GF-D8 (cell line): ENCODE measurements at regions not wholly inside any gene's neighbourhood (a gene's known extent, or its start where the extent isn't known, plus 50 kb on each side); places are given as distances from the start of the nearest gene placed in this dataset.
"Not testable (repeated sequence)": the region's sequence is repeated elsewhere in the genome, so short reads cannot be mapped to it uniquely, and the experiment has no call there.

Experiments used
- DNase-seq: peaks from one replicate; lab custom pipeline; 2025; lab: John Stamatoyannopoulos, UW

DNA sequence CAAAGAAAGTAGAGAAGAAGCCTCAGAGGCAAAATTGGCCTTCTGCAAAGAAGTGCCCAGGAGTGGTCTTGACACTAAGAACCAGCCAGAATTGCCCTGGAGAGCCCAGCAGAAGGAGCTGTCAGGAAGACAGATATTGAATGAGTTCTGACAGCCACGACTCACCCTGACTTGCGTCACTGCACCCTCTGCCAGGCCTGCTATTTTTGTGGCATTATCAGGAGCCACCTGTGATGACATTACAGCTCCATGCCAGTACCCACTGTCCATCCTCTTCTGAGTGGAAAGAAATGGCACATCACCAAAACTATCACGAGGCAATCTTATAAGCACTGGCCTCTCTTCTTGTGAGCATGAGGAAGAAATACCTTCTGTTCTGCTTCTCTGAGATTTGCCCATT, 67.7 kb downstream of the SMIM20 start:
- DNase-seq = no peak

DNA sequence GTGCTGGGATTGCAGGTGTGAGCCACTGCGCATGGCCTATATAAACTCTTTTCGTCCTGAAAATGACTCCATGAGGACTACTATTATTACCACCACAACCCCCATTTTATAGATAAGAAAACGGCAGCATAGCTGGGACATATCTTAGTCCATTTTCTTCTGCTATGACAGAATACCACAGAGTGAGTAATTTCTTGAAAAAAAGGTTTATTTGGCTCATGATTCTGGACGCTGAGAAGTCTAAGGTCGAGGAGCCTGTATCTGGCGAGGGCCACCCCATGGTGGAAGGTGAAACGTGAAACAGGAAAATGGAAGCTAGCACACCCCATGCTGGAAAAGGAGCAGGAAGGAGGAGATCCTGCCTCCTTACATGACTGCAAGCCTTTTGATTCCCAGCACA, 68.9 kb downstream of the SMIM20 start:
- DNase-seq = no peak

DNA sequence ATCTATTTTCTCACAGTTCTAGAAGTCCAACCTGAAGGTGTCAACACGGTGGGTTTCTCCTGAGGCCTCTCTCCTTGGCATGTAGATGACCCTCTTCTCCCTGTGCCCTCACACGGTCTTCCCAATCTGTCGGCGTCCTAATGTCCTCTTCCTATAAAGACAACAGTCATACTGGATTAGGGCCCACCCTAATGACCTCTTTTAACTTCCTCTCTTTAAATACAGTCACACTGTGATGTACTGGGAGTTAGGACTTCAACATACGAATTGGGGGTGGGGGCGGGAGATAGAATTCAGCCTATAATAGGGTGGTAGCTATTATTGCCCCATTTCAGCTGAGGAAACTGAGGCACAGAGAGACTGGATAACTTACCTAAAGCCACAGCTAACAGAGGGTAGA, 70.2 kb downstream of the SMIM20 start:
- DNase-seq = no peak

DNA sequence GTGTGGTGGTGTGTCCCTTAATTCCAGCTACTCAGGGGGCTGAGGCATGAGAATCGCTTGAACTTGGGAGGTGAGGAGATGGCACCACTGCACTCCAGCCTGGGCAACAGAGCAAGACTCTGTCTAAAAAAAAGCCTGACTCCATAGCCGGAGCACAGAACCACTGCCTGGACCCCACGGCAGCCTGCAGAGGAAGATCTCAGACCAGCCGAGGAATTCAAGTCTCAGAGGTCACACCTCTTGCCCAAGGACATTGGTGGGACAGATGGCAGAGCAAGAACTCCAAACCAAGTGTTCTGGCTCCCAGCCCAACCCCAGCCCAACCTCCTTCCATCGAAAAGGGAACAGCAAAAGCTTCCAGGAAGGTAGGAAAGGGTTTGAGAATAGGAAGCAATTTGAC, 70.8 kb downstream of the SMIM20 start:
- DNase-seq = no peak

DNA sequence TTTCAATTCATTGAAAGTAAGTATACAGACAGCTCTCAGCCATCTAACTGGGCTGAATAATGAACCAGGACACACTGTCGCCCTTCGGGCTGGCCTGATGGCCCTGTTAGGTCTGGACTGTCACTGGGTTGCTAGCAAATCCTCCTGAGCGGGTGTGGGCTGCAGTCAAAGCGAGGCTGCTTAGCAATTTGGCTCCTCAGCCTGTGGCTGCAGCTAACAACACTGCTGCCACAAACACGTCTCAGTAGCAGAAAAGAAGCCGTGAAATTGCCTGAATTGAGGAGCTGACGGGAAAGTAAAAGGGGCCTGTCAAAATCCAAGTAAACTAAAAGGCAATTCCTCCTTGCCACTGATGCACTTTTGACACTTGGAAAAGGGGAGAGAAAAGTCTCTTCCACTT, 72.8 kb downstream of the SMIM20 start:
- no peak for DNase-seq

DNA sequence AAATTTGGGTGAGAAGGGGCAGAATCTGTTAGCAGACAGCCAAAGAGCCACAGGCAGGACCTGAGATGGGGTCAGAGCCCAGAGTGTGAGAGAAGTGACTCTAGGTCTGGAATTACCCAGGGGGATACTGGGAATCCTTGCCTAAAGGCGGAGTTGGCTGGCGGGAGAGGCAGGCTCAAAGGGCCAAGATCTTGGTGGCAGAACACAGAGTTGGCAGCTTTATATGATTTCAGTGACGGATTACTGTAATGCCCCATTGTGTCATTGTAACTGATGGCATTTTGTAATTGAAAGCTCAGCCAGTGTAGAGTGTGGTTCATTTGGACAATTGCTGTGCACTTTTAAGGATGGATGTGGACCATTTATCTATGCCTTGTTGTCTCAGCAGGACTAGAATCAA, 77.3 kb downstream of the SMIM20 start:
- no peak for DNase-seq

DNA sequence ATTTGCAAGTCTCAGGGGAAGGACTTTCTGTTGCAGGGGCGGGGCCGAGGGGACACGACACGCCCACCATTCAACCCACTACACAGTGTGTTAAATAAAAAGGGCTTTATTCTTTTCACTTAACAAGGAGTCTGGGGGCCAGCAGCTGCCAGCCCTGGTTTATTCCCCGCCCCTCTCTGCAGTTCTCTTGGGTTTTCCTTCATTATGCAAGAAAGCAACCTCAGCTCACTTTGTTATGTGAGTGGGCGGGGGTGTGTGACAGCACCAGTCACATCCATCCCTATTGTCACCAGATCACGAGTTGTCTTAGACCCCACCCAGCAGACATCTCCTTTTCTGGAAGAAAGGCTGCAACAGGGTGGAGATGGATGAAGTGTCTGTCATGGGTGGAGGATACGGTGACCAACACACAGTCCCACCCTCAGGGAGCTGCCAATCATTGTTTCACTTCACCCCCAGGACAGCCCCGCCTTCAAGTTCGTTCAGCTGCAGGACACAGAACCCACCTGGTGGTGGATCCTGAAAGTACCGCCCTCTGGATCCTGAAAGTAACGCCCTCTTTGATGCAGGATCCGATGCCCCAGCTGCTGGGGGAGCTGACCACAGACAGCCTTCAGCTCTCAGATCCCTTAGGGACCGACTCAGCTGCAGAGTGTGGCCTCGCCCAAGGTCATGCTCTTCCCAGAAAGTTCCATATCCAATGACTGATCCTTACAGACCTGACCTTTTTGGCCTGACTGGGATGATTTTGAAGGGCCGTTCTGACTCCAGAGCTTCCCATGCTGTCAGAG, 79.6 kb downstream of the SMIM20 start:
- no peak for DNase-seq

DNA sequence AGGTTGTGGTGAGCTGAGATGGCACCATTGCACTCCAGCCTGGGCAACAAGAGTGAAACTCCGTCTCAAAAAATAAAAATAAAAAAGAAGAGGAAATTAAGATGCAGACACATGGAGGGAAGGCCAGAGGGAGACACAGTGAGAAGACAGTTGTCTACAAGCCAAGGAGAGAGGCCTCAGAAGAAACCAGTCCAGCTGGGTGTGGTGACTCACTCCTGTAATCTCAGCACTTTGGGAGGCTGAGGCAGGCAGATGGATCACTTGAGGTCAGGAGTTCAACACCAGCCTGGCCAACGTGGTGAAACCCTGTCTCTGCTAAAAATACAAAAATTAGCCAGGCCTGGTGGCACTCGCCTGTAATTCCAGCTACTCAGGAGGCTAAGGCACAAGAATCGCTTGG, 80.6 kb downstream of the SMIM20 start:
- DNase-seq = not testable (repeated sequence)

DNA sequence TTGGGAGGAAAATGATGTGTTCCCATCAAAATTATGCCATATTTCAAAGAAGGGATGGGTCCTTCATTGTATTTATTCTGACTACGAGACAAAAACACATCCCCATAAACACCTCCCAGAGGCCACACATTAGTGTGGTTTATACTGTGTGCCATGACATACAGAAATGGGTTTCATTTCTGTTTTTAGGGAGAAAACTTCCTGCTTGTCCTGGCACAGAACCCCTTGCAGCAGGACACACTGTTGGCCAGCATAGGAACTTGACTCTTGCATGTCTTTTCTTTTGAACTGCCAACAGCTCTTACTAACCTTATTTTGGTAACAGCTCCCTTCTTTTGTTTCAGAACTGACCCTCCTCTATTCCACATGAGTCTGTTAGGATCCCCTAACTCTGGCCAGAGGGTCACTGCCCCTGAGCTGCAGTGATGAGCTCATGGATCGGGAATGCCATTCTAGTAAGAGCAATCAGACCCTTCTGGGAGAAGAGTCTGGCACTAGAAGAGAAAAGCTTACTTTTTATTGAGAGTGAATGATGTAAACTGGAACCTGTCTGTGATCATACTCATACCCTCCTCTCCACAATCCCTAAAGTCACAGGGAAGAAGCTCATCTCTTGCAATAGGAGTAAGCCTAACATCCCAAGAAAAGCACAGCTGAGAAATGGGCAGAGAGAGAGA, 86.4 kb downstream of the SMIM20 start:
- no peak for DNase-seq

DNA sequence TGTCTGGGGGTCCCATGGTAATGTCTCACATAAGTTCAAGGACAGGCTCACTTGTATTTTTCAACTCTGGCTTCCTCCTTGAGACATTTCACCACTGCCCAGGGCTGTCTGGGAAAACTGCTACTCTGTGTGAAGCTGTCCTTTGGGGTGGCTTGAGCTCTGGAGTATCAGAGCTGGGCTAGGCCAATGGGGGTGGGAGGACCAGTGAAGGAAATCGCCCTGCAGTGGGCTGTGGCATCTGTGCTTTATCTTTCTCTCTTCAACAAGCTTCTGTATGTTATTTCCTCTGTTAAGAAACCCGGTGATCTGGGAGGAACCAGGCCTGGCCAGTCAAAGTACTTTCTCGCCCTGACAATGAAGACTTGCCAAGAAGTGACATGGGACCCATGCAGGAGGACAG, 87.4 kb downstream of the SMIM20 start:
- no peak for DNase-seq

DNA sequence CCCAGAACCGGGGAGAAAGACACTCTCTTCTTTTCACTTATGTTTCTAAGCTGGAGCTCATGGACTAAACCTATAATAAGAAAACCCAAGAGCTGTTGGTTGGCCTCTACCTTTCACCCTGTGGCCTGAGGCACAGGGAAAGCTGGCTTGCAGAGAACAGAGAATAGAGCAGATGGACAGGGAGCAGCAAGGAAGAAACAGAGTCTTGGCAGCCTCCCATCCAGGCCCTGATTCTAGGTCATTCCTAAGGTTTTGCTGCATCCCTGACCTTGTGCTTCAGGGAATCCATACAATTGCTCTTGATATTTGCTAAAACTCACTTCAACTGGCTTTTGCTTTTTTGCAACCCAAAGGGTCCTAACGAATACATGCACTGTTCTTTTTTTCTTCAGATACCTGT, 87.8 kb downstream of the SMIM20 start:
- DNase-seq = no peak

DNA sequence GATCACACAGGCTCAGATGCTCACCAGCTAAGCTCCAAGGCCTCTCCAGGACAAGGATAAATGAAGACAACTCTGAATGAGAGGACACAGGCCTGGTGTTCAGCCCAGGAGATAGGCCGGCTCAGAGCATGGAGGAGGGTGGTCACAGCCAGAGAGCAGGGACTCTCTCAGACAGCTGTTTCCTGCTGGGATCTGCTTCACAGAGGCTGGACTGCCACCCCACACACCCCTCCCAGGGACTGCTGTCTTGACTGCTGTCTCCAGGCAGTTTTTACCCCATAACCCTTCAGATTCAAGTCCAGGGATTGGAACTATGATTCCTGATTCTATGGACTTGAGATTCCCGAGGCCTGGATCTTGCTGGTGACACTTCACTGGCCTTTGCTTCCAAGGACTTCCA, 89.0 kb downstream of the SMIM20 start:
- no peak for DNase-seq

DNA sequence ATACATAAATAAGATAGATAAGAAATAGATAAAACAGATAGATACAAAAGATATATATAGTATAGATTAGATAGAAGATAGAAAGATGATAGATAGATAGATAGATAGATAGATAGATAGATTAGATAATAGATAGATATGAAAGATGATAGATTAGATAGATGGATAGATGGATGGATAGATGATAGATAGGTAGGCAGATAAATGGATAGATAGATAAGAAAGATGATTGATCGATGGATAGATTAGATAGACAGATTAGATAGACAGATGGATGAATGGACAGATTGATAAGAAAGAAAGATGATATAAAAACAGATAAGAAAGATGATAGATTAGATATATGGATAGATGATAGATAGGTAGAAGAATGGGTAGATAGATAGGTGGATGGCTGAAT, 90.3 kb downstream of the SMIM20 start:
- no peak for DNase-seq

DNA sequence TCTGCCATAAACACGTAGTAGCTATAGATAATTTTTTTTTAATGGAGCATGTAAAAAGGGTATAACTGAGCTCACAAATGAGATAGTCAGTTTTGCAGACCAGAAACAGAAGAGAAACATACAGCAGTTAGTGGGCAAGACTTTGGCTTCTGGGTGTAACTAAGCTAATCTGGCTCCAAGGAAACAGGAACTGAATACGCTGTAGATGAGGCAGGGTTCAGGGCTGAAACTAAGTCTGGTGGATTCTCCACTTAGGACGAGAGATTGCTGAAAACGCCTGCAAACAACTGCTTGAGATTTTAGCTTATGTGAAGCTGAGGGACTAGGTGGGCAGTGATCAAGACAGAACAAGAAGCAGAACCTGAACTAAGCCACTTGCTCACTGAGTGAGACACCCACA, 91.7 kb downstream of the SMIM20 start:
- no peak for DNase-seq

DNA sequence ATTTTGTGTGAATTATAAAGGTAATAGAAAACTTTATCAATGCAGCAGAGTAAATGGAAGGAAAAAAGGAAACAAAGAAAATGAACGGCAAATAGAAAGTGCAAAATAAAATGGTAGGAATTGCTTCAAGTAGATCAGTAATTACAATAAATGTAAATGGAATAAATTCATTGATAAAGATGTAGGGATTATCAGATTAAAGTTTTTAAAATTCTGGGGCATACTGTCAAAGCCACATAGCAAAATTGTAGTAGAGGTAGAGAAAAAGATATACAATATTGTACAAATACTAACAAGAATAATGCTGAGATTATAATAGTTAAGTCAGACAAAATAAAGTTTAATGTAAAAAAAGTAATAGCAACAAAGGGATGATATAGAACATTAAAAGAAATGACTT, 94.7 kb downstream of the SMIM20 start:
- no peak for DNase-seq

DNA sequence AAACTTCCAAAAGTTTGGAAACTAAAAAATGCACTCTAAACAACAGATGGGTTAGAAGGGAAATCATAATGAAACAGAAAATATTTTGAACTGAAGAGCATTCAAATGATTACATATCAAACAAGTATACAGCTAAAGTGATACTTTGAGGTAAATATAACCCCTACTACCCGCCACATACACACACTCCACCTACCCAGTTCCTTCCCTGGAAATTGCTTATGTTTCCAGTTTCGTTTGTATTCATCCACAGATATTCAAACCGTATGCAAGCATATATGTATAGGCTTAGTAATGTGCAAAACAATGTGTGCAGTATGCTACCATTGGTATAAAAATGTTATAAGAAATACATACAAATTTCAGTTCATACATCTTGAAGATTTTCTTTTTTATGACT, 95.5 kb downstream of the SMIM20 start:
- DNase-seq = no peak

DNA sequence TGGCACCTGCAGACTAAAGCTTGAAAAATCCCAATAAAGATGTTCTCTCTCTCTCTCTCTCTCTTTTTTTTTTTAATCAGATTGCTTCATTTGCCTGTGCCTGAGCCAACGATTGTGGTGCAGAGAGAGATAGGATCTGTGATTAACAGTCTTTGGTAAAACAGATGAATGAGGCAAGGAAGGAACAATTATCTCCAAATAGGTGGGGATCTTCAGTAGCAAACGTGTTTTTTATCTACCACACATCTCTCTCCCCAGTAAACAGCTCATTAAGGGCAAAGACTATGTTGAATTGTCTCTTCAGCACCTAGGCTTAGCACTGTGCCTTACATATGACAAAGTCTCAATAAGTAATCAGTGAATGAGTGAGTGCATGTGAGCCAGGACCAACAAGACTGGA, 96.3 kb downstream of the SMIM20 start:
- no peak for DNase-seq

DNA sequence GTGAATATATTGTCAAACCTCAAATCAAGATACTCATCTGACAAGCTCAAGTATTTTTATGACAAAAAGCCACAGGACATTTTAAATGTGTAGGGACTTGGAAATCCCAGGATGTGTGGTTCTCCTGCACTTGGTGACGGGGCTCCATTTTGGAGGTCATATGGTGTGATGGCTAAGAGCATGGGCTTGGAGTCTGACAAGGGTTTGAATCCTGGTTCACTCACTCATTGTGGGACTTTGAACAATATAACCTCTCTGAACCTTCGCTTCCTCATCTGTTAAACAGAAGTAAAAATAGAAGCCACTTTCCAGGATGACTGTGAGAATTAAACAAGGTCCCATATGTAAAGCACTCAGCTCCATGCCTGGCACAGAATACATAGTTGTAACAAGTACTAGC, 99.6 kb downstream of the SMIM20 start:
- no peak for DNase-seq

DNA sequence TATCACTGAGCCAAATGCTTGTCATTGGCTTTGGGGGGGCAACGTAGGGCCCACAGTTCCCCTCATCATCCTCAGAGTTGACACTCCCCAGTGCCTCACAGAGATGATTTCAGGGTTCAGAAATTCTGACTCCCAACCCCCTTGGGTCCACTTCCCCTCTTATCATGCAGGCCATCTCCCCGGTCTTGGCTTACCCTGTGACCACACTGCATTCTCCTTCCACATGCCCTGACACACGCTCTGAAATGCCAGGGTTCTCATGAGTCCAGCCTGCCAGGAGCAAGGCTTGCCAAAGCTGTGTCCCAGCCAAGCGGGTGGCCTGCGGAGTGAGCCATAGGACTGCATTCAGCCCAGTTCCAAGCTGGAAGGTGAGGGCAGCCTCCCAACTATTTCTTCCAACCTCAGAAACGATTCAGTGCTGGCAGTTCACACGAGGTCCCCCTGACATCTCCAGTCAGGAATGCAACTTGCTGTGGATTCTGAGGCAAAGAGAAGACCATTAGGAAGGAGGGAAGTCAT, 101.2 kb downstream of the SMIM20 start:
- no peak for DNase-seq

DNA sequence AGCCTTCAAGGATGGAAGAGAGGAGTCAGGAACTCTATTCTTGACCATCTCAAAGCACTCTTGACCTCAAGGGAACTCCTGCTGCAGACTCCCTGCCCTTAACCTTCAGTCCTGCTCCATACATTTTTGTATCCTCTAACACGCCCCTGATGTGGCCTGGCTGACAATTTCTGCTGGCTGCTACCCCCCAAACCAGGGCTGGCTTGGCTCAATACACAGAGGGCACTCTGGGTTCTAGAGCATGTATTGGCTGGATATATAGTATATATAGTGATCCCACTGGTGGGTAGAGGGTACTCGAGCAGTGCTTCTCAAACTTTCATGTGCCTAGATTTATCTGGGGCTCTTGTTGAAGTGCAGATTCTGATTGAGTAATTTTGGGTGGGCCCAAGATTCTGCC, 101.9 kb downstream of the SMIM20 start:
- no peak for DNase-seq

DNA sequence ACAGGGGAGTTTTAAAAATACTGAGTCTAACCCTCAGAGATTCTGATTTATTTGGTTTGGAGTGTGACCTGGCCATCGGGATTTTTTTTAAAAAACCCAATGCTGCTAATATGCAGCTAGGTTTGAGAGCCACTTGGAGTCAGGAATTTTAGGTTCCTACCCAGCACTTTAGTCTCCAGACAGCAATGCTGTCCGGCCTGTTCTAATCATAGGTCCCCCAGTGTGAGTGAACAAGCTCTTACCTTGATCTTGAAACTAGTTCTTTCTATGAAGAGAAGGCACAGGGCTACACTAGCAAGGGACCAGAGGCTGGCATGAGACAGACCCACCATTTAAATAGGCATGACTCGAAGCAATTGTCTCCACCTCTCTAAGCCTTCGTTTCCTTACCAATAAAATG, 103.5 kb downstream of the SMIM20 start:
- DNase-seq = no peak

DNA sequence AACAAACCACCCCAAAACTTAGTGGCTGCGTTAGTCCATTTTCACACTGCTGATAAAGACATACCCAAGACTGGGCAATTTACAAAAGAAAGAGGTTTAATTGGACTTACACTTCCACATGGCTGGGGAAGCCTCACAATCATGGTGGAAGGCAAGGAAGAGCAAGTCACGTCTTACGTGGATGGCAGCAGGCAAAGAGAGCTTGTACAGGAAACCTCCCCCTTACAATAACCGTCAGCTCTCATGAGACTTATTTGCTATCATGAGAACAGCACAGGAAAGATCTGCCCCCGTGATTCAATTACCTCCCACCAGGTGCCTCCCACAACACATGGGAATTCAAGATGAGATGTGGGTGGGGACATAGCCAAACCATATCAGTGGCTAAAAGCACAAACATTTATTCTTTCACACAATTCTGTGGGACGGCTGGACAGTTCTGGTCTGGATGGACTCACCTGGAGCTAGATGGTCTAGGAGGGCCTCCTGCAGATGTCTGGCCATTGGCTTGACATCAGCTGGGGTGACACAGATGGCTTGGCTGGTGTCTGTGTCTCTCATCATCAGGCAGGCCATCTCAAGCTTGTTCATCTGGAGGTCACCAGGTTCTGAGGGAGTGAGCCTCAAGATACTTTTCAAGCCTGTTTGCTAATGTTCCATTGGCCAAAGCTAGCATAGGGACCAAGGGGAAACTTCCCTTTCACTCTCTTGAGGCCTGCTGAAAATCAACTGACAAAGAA, 104.1 kb downstream of the SMIM20 start:
- DNase-seq = not testable (repeated sequence)

DNA sequence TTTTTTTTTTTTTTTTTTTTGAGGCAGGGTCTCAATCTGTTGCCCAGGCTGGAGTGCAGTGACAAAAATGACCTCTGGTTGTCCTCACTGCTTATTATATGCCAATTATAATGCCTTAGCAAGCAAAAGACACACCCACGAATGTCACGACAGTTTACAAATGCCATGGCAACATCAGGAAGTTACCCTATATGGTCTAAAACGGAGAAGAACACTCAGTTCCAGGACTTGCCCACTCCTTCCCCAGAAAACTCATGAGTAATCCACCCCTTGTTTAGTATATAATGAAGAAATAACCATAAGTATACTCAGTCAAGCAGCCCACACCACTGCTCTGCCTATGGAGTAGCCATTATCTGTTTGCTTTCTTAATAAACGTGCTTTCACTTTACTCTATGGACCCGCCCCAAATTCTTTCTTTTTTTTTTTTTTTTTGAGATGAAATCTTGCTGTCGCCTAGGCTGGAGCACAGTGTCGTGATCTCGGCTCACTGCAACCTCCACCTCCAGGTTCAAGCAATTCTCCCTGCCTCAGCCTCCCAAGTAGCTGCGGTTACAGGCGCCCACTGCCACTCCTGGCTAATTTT, 106.2 kb downstream of the SMIM20 start:
- DNase-seq = no peak
